Stimulated activated CD4-positive, alpha-beta T cell treated with anti-CD3 and anti-CD28 coated beads, Interleukin-4, amount 100 ng/mL, for 24 hours (primary cell): ENCODE measurements at regions not wholly inside any gene's neighbourhood (a gene's known extent, or its start where the extent isn't known, plus 50 kb on each side); places are given as distances from the start of the nearest gene placed in this dataset.

ENCODE experiments used
- DNase-seq: peaks from one replicate; pipeline ENCODE4 v3.0.0-alpha.2; 2020

DNA sequence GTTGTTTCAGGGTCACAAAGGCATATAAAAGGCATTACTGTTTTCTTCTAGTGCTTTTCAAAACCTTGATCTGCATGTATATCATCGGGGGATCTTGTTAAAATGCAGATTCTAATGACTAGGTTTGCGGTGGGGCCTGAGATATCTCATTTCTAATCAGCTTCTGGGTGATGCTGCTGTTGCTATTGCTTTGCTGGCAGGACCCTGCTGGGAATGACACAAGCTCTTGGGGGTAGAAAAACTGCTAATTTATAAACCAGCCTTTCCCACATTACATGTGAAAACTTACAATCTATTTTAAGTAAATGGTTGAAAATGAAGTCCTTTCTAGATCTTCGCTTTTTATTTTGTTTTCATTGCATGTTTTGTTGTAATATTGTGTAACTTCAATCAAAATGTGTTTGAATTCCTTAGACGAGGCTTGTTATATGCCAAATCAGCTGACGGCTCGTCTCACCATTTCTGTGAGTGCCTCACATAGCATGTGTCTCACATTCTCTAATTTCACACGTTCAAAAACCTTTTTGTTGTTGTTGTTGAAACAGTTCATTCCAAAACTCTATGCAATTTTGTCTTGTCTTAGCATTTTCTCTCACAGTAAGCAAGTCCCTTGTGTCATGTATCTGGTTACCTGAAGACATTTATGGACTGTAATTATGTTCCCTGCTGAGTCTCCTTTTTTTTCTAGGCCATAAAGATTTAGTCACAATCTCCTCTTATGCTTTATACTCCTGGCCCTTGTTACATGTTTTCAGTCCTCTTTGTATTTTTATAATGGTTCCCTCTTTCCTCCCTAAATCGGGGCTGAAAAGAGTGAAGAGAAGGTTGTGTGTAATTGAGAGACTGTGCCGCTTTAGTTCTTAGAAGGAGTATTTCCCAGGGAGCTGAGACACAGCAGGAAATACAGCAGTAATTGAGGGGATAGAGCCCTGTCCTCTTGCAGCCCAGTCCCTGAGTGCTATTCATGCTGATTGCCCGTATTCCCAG is 521.0 kb upstream of the SEMA6A start:
- DNase-seq, result no peak

DNA sequence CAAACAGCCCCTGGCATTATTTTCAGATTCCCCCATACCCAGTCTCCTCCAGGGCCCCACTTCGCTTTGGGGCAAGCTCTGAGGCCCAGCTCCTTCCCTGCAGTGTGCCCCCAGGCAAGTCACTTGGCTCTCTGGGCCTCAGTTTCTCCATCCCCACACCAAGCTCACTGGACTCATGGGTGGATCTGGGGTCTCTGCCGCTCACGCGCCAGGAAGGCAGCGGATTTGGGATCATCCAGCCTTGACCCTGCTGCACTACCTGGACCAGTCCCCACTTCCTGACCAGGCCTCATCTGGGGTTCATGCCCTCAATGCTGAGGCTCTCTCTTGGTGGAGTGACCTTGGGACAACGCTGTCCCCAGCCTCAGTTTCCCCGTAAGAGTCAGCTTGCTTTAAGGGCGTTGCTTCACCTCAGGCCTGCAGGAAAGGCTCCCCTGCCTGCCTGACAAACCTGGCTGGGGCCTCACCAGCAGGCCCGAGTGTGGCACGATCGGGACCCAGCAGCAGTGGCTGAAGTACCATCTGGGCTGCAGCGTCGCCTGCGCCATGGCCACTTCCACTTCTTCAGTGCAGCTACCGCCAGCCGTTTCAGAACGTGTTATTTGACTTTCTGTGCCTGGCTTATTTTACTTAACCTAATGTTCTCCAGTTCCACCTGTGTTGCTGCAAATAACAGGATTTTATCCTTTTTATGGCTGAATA is 519.6 kb upstream of the SEMA6A start:
- no peak for DNase-seq

DNA sequence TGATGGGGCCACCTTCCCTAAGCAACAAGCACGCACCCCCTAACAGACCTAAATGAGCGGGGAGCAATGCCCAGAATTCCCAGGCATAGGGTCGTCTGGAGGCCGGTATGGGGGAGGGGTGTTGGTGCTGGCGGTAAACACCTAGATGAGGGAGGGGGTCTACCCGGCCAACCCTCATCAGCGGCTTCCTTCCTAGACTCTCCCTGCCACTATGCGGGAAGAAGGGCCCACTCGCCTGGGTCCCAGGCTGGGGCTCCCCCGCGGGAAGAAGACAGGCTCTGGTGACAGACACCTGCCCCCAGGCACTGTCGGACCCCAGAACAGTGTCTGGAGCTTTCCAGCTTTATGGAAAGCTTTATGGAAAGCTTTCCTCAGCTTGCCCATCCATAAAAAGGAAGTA is 519.0 kb upstream of the SEMA6A start:
- no peak for DNase-seq

DNA sequence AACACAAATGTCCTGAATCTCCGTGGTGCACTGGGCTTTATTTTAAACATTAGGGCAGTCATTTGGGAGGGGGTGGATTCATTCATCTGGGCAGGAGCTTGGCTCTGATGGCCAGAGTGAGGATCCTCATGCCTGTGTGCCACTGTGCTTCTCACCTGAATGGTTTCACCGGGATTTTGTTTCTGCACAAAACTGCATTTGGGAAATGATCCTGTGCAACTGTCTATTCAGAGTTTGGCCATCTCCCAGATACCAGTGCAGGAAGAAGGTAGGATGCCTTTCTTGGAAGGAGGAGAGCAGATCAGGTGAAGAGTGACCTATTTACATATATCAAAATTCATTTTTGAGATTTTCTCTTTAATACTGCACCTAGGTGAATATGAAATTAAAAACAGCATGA is 514.4 kb upstream of the SEMA6A start:
- DNase-seq, result no peak

DNA sequence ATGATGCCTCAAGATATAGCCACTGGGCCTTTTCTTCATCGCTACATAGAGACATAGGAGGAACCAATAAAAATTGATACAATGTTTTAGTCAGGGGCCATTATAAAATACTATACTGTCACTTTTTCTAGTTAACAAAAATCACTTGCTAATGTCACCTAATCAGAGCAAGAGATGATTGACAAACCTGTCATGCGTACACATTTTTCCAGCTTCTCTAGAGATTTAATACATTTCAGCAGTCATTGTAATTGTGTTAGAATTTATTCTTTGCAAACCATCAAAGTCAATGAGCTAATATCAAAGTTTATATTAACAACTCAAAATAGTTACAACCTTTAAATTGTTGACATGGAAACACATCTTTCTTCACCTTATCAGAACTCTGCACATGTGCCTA is 513.6 kb upstream of the SEMA6A start:
- no peak for DNase-seq

DNA sequence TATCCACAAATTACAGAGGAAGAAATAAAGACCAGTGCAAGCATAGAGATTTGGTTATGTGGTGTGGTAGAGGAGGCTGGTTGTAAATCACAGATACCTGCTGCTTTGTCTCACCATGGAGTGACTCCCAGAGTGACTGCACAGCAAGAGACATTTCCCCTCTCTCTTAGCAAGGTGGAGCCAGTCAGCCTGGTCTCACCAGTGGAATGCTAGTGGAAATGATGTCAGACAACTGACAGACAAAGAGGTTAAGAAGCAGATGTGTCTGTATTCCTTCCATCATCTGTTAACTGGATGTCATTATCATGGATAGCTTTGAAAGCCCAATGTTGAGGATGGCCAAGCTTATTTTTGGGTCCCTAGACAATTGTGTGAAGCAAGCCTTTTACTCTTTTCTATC is 509.4 kb upstream of the SEMA6A start:
- no peak for DNase-seq

DNA sequence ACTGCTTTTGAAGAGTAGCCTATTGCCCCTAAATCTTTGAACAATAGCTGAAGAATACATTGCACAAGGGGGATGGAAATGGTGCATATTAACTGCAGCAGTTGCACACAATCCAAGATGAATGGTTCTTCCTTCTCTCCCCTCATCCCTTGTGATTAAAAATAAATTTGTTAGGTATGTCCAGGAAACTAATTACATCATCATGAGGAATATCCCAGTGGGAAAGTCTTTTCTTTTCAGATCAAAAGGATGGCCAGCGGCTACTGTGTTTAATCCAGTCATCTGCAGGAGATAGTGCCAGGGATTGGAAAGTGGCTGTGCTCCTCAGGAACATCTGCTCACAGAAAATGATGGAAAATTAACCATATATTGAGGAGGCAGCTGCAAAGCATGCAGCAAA is 508.4 kb upstream of the SEMA6A start:
- DNase-seq, result no peak

DNA sequence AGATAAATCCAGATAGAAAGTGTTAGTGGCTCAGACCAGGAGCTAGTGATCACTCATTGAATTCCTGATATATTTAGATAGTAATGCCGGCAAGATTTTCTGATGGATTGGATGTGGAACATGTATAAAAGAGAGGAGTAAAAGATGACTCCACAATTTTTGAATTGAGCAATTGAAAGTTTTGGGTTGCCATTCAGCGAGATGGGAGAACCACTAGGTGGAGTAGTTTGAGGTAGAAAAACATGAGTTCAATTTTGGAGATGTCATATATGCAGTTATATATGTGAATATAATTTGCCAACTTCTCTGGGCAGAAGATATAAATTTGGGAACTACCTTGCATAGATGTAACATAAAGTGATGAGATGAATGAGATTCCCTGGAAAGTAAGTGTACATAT is 502.5 kb upstream of the SEMA6A start:
- no peak for DNase-seq

DNA sequence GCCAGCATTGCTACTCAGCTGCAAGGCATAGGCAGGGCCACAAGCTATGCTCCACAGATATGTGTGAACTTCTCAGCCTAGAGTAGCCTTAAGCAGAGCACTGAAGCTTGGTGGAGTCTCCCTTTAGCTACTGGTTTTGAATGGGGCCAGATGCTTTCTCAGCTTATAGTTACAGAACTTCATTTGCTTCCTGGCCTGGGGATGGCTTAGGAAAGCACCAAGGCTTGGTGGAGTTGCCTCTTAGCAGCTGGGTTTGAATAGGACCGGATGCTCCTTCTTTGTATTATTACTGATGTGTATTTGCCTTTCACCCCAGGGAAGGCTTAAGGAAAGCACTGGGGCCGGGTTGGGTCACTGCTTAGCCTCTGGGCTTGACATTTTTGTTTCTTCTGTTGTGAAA is 497.8 kb upstream of the SEMA6A start:
- no peak for DNase-seq

DNA sequence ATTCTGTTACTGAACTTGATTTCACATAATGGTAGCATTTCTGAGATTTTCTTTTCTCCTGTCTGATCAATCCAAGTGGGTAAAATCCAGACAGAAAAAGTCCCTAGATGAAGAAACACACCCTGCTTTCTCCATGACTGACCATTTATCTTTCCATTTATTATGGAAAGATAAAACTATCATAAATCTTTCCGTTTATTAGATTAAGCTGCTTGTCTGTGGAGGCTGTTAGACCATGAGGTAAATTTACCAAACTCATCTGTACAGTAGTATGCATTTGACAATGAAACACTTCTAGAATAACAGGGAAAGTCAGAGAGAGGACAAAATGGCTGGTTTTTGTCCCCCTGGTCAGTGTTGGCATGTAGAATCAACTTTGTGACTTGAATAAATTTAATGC is 491.2 kb upstream of the SEMA6A start:
- no peak for DNase-seq

DNA sequence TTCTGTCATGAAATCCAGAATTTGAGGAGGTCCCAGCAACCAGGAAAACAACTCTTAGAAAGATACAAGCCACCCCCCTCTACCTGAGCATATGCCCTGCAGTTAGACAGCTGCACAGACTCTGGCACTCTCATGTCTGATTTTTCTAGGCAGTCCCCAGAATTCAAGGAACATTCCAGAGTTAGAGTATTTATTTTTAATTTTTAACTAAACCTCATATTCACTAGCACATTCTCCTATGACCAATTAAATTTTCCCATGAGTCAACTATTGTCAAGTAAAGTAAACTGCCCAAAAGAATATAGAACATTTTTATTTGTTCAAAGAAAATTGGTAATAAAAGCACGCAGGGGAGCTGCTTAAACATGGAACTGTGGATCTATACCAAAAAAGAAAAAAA is 490.5 kb upstream of the SEMA6A start:
- DNase-seq, result no peak

DNA sequence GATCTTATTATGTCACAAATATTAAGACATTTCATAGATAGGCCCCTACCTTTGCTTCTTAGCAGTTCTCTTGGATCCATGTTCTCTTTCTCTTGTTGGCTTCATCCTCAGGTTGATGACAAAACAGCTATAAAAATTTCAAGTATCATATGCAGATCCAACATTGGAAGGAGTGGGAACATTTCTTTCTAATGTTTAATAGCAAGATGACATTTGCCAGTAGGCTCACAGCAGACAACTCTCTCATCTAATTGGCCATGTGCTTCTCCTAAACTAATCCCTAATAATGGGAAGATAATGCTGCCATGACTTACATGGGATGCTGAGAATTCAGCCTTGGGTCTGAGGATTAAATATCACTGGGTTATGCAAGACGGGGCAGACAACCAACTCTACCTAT is 485.5 kb upstream of the SEMA6A start:
- no peak for DNase-seq

DNA sequence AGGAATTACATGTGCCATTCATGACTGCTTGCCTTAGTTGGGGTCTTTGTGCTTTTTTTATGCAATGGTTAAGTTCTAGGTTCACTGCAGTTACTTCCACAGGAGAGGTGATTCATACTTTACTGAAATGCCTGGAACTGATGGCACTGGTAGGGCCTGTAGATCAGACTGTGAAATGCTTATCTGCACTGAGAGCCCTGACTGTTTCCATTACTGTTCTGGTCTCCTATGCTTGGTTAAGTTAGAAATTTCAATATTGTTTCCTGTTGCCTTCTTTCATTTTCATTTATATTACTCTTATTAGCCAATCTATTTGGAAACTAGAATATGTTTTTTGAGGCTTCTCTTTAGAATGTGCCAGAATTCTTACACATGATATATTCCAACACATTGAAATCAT is 484.1 kb upstream of the SEMA6A start:
- no peak for DNase-seq

DNA sequence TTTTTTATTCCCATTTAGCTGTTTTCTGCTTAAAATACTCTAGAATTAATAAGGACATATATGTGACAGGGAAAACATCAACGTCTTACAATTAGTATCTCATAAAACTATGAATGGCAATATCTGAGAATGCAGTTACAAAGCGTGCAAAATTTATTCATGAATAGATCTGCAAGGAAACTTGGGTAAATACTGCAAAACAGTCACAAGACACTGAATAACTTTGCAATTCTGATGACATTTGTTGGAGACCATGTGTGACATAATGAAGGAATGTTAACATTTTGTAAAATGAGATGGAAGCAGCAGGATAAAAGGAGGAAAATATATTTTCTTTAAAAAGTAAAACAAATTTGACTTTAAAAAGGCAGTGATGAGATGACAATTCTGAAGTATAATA is 480.9 kb upstream of the SEMA6A start:
- no peak for DNase-seq

DNA sequence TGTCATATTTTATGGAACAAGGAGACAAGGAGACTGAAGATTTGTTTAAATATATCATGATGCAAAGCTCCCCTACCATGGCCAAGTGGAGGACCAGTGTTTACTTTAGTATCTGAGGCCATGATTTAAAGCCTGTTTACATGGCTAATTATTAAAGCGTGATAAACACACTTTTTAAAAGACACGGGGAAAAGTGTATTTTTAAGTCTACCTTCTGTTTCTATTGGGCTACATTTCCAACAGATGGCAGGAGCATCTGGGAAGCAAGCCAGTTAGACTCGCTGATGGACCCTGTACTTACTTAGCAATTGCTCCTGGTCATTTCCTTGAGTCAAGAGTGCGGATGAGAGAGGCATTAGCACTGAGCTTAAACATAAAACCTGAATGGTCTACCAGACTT is 480.3 kb upstream of the SEMA6A start:
- no peak for DNase-seq

DNA sequence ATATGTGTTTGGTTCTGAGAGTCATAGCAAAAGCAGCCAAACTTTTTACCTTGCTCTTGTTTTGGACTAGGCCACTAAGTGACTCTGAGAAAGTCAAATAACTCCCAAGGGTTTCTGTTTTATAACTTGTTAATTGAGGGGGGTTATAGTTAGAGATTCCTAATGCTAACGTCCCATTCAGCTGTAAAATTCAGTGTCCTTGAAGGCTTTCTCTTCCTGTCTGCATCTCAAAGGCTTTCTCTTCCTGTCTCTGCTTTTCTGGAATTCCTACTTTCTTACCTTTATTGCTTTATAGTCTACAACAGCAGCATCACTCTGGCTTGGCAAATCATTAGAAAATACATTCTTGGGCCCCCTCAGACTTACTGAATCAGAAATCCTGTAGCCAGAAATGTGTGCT is 479.5 kb upstream of the SEMA6A start:
- no peak for DNase-seq

DNA sequence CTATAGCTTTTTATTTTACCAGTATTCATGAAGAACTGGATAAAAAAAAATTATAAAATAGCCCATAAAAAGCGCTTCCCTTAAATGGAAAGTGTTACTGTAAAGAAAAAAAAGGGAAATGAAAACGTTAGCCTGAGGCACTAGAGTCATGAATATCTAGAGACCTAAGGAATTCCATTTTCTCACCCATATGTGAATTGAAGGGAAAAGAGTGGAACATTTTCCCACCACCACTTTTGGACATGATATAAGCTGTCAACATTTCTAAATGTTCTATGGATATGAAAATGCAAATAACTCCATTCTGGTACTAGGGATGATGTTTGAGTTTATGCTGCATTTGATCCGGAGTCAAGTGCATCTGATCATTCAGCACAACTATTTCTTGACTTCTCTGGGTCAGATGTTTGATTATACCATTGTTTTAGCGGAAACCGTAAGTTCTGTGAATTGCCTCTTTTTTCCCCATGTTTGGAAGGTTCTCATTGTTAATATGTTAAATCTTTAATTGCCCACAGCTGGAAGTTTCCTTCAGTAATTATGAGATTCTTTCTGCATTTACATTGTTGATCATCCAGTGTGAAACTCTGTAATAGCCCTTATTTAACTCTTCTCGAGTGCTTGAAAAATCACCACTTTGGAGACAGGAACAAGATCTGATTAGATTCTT is 467.4 kb upstream of the SEMA6A start:
- no peak for DNase-seq

DNA sequence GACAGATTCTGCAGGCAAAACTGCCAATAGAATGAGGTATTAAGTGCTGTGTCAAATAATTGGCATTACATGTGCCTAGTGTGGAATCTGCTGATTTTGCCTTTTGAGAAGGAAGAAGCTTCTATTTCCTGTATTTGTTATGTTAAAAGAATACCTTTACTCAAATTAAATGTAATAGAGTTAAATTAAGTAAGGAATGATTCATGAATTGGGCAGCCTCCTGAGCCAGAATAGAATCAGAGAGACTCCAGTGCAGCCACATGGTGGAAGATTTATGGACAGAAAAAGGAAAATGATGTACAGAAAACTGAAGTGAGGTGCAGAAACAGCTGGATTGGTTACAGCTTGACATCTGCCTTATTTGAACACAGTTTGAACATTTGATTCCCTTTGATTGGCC is 464.4 kb upstream of the SEMA6A start:
- DNase-seq, result no peak

DNA sequence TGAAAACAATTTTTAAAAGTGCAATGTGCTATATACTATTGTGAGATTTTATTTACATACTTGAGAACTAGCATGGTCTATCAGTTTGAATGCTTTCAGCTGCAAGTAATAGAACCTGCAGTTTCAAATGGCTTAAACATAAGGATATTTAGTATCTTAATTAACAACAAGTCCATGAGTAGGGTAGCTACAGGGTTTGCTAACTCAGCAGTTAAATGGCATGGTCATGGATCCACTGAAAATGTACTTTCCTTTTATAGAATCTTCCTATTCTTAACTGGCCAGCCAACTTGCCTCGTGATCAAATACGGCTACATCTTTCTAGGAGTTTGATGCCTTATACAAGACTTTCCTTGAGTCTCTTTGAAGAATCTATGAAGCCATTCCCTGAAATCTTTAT is 452.8 kb upstream of the SEMA6A start:
- DNase-seq, result no peak

DNA sequence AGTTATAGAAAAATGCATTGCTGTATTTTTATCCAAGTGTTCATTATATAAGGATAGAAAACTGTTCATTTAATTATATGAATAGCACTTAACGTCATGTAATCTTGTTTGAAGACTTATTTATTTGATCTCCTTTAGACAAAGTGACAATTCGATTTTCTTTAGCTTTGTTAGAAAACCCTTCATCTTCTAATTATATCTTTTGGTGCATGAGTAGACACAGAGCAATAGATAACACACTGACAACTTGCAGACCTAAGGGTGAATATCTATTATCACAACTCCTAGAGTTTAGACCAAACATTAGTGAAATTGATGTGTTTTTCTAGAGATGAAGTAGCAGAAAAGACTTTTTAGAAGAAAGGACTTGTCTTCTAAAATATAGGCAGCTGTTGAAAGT is 446.4 kb upstream of the SEMA6A start:
- no peak for DNase-seq

DNA sequence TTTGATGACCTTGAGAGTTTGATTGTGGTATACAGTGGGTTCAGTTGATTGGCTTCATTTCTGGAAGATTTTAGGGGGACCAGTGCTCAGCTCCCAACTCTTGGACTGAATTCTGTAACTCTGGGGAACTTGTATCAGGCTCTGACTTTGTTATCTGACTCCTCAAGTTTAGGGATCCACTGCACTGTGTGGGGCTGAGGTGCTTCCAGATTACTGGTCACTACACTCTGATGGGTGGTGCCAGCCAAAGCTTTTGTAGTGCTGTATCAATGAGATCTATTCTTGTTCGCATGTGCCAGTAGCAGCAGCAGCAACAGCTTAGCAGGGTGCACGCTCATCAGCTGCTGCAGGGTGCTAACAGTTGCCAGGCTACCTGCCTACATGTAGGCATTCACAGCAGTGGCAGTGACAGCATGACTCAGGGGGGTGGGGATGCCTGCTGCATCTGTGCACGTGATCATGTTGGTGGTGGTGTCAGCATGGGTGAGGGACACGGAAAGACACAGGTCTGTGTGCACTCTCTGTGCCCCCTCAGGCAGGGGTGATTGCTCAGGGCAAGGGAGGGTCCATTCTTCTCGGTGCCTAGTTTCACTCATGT is 438.8 kb upstream of the SEMA6A start:
- no peak for DNase-seq

DNA sequence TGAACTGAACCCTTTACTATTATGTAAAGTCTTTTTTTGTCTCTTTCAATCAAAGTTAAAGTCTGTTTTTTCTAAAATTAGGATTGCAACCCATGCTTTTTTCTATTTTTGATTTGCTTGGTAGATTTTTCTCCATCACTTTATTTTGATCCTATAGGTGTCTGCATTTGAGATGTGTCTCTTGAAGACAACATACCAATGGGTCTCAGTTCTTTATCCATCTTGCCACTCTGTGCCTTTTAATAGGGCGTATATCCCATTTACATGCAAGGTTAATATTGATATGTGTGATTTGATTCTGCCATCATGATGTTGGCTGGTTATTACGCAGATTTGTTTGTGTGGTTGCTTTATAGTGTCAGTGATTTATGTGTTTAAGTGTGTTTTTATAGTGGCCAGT is 436.0 kb upstream of the SEMA6A start:
- DNase-seq, result no peak

DNA sequence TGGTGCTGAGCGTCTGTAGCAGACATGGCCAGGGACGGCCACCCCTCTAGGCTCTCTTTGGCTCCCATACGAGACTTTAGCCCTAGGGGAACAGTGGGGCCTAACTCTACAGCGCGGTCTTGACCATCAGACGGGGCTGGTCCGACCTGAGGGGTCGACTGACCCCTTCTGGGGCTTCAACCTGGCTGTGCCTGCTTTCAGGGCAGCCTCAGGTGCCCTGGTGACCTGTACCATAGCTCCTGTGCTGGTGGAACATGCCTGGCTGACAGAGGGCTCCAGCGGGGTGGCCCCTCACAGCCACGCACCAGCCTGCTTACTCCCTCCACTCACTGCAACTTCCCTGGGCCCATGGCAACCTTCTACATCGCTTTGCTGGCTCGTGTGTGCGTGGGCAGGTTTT is 423.4 kb upstream of the SEMA6A start:
- DNase-seq, result no peak

DNA sequence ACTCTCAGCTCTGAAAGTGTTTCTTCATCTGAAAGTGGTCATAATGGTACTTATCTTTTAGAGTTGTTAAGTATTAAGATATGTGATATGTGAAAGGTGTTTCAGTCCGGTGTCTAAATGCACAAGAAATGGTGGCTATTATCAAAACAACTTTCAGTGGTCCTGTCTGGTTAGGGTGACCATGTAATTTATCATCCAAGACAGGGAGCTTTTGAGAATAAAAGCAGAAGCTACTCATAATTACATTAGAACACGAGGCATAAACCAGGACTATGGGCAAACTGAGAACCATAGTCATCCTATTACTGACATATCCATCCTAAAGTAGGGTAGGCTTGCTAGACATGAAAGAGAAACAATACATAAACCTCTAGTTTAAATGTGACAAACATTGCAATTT is 418.1 kb upstream of the SEMA6A start:
- DNase-seq, result no peak
